ENCODE measurements at regions not wholly inside any gene's neighbourhood (a gene's known extent, or its start where the extent isn't known, plus 50 kb on each side); places are given as distances from the start of the nearest gene placed in this dataset.

GRCh38 chr1:199073166-199073565 is 434.3 kb downstream of the PTPRC start (continued):
- TF ChIP-seq SMC3 (IDR thresholded peaks at IDR 0.05; ENCODE audit: borderline replicate concordance, low read length), result no peak

GRCh38 chr1:199075792-199076191 is 437.0 kb downstream of the PTPRC start:
- ChIA-PET CTCF (interaction anchor here (1.2 to 2.7 kb wide), 3 partner anchors 9 to 34 kb away, joined by 3 to 10 read pairs (median 8); no protein-coding TSS in a partner anchor), POLR2A (no interaction called here), SMC1A (ENCODE audit: uncharacterized antibody, unreplicated experiment) (interaction anchor here (1.1 to 5.4 kb wide), 7 partner anchors 8 to 167 kb away, joined by 3 to 46 read pairs (median 5); no protein-coding TSS in a partner anchor), RAD21 (ENCODE audit: unreplicated experiment) (interaction anchor here (1.5 kb wide), 1 partner anchor 139 kb away, joined by 4 read pairs; no protein-coding TSS in a partner anchor)
- intact Hi-C loops (cut with micrococcal nuclease; ENCODE audit: unreplicated experiment) (no loop called here), in situ Hi-C loops (cut with MboI) (no loop called here)
- no TSS peak for BruUV-seq (replicated peaks)
- Histone ChIP-seq H3K9ac (ENCODE audit: control insufficient read depth, insufficient read depth, low read length) (no peak overlapping the region), H3K79me2 (ENCODE audit: control insufficient read depth, insufficient read depth, low read length) (no peaks in the 10 kb centered on the region), H2AFZ (ENCODE audit: control insufficient read depth, low read depth, low read length) (no peak overlapping the region), H3K27me3 (replicated peaks in 1 of 2; ENCODE audit: control insufficient read depth in 2 of 2, insufficient read depth in 2 of 2, low read length in 1 of 2) (no peaks in the 10 kb centered on the region), H3K4me3 (no peak overlapping the region), H3K27ac (ENCODE audit: control insufficient read depth, insufficient read depth) (no peak overlapping the region), H4K20me1 (ENCODE audit: control insufficient read depth, insufficient read depth) (no peaks in the 10 kb centered on the region), H3K4me2 (ENCODE audit: control insufficient read depth, insufficient read depth) (no peak overlapping the region), H3K9me3 (replicated peaks; ENCODE audit: control insufficient read depth, insufficient read depth, low read length) (no peaks in the 10 kb centered on the region), H3K36me3 (ENCODE audit: control insufficient read depth in 2 of 2, insufficient read depth in 2 of 2, low read length in 1 of 2) (no peaks in the 10 kb centered on the region), H3K4me1 (ENCODE audit: control insufficient read depth, insufficient read depth, low read length) (peaks cover 2% of the 10 kb centered on the region; the same call in 1 of the 2 replicates)
- ATAC-seq (no peak), FAIRE-seq (no peak), DNase-seq (ENCODE audit: low read depth, low spot score) (no peak)
- 100% methylated on average over 2 of the region's 2 CpGs for WGBS (ENCODE audit: insufficient coverage, insufficient replicate concordance, low lambda C conversion rate, missing lambda C conversion rate)
- no peak for TF ChIP-seq NR2C2 (IDR thresholded peaks at IDR 0.05; ENCODE audit: borderline replicate concordance, control insufficient read depth, insufficient read length, low read depth)

- ChIA-PET SMC1A (ENCODE audit: uncharacterized antibody, unreplicated experiment) (interaction anchor here (0.9 to 8.6 kb wide), 9 partner anchors 12 to 194 kb away, joined by 3 to 120 read pairs (median 4); no protein-coding TSS in a partner anchor), RAD21 (ENCODE audit: unreplicated experiment) (interaction anchor here (0.7 to 2.3 kb wide), 3 partner anchors 10 to 144 kb away, joined by 3 to 26 read pairs (median 4); no protein-coding TSS in a partner anchor)
- no TSS peak for BruUV-seq (replicated peaks)
Observed at GRCh38 chr1:199079994-199080393, 441.2 kb downstream of the PTPRC start.

More at GRCh38 chr1:199079994-199080393, 441.2 kb downstream of the PTPRC start:
- H3K9me3 ChIP-seq (replicated peaks; ENCODE audit: control insufficient read depth, insufficient read depth, low read length), result no peaks in the 10 kb centered on the region
- CTCF ChIA-PET, result interaction anchor here (1.2 kb wide), 1 partner anchor 12 kb away, joined by 4 read pairs; no protein-coding TSS in a partner anchor
- H3K27ac ChIP-seq (ENCODE audit: control insufficient read depth, insufficient read depth), result no peak overlapping the region
- peaks cover 12% of the 10 kb centered on the region; the same call in 1 of the 2 replicates for H3K4me1 ChIP-seq (ENCODE audit: control insufficient read depth, insufficient read depth, low read length)
- no peak overlapping the region for H3K9ac ChIP-seq (ENCODE audit: control insufficient read depth, insufficient read depth, low read length)
- intact Hi-C loops (cut with micrococcal nuclease; ENCODE audit: unreplicated experiment), result loop anchor here (2.0 to 5.0 kb wide), 3 partner anchors 72 to 143 kb away; no protein-coding TSS in a partner anchor
- H3K4me2 ChIP-seq (ENCODE audit: control insufficient read depth, insufficient read depth), result no peak overlapping the region
- ATAC-seq, result no peak
- no peaks in the 10 kb centered on the region for H3K36me3 ChIP-seq (ENCODE audit: control insufficient read depth in 2 of 2, insufficient read depth in 2 of 2, low read length in 1 of 2)
- no peak for DNase-seq (ENCODE audit: low read depth, low spot score)
- FAIRE-seq, result no peak
- no peaks in the 10 kb centered on the region for H3K79me2 ChIP-seq (ENCODE audit: control insufficient read depth, insufficient read depth, low read length)
- H3K27me3 ChIP-seq (replicated peaks in 1 of 2; ENCODE audit: control insufficient read depth in 2 of 2, insufficient read depth in 2 of 2, low read length in 1 of 2), result no peaks in the 10 kb centered on the region
- POLR2A ChIA-PET, result interaction anchor here (1.0 kb wide), 1 partner anchor 143 kb away, joined by 3 read pairs; no protein-coding TSS in a partner anchor
- H3K4me3 ChIP-seq, result no peak overlapping the region
- TF ChIP-seq STAT1 (conservative IDR thresholded peaks at IDR 0.05) (no peak), IRF4 (IDR thresholded peaks at IDR 0.05; ENCODE audit: low read depth, low read length) (no peak)
- in situ Hi-C loops (cut with MboI), result no loop called here
- H4K20me1 ChIP-seq (ENCODE audit: control insufficient read depth, insufficient read depth), result no peaks in the 10 kb centered on the region
- WGBS (ENCODE audit: insufficient coverage, insufficient replicate concordance, low lambda C conversion rate, missing lambda C conversion rate), result 100% methylated on average over 1 of the region's 1 CpG
- no peak overlapping the region for H2AFZ ChIP-seq (ENCODE audit: control insufficient read depth, low read depth, low read length)
